Body of pancreas (tissue), 4 donors: ENCODE measurements at regions not wholly inside any gene's neighbourhood (a gene's known extent, or its start where the extent isn't known, plus 50 kb on each side); places are given as distances from the start of the nearest gene placed in this dataset.

Source experiments
- CTCF ChIP-seq, 7 experiments: fragments of 450-650 bp in 4 of 7; fragments of 200-600 bp in 3 of 7; sonication (generic) in 3 of 7; IDR thresholded peaks; one replicate each; pipeline ENCODE4 v1.5.1; 2016 to 2019; ENCODE audit warnings: antibody characterized with exemption in 7 of 7
- POLR2A ChIP-seq, 3 donors: fragments of 450-650 bp; IDR thresholded peaks; one replicate each; pipeline ENCODE4 v1.6.1; 2016; ENCODE audit warnings: antibody characterized with exemption in 3 of 3, mild to moderate bottlenecking in 2 of 3

GRCh38 chr1:38587766-38588165, 271.8 kb downstream of the RRAGC start:
- TF ChIP-seq POLR2A (IDR thresholded peaks at IDR 0.05), result no peak
- no peak for TF ChIP-seq CTCF (IDR thresholded peaks at IDR 0.05)
